Panc1 (cell line): ENCODE measurements at regions not wholly inside any gene's neighbourhood (a gene's known extent, or its start where the extent isn't known, plus 50 kb on each side); places are given as distances from the start of the nearest gene placed in this dataset.

Experiments used
- CTCF ChIP-seq: fragments of 450-650 bp; IDR thresholded peaks from 2 replicates; pipeline ENCODE4 v1.5.1; 2017; ENCODE audit warnings: mild to moderate bottlenecking
- POLR2AphosphoS5 ChIP-seq: IDR thresholded peaks from 2 replicates; pipeline ENCODE4 v1.6.1; 2012; ENCODE audit warnings: mild to moderate bottlenecking, low read depth, low read length, moderate library complexity
- TCF7L2 ChIP-seq: IDR thresholded peaks from 2 replicates; pipeline ENCODE4 v1.6.1; 2011; ENCODE audit warnings: mild to moderate bottlenecking, low read depth, low read length, inconsistent platforms
- TF ChIP-seq, protein P1 (sequence below), 2 experiments: IDR thresholded peaks; 2 replicates each; pipeline ENCODE4 v1.6.1; 2011 to 2012; ENCODE audit warnings: low read depth in 2 of 2, control low read depth in 1 of 2, low read length in 1 of 2, mild to moderate bottlenecking in 1 of 2, moderate library complexity in 1 of 2; ENCODE audit not compliant: insufficient read depth in 1 of 2

DNA sequence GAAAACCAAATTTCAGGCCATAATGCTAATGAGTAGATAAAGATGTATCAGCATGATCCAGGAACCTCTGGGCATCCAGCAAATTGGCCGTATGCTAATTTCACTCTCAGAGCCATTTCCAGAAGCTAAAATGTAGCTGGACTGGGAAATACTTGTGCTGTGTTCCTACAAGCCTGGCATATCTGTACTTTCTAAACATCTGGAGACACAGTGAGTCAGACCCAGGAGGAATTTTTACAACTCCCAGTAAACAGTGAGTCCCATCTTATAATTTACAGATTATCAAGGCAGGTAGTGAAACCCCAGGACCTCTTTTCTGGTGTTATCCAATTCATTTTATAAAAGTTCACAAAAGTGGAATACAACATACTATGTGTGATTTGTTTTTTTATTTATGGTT lies 683.0 kb upstream of the ADGRB3 start:
- TF ChIP-seq POLR2AphosphoS5 (no peak), TCF7L2 (no peak), CTCF (no peak)
- TF ChIP-seq, protein P1, sequence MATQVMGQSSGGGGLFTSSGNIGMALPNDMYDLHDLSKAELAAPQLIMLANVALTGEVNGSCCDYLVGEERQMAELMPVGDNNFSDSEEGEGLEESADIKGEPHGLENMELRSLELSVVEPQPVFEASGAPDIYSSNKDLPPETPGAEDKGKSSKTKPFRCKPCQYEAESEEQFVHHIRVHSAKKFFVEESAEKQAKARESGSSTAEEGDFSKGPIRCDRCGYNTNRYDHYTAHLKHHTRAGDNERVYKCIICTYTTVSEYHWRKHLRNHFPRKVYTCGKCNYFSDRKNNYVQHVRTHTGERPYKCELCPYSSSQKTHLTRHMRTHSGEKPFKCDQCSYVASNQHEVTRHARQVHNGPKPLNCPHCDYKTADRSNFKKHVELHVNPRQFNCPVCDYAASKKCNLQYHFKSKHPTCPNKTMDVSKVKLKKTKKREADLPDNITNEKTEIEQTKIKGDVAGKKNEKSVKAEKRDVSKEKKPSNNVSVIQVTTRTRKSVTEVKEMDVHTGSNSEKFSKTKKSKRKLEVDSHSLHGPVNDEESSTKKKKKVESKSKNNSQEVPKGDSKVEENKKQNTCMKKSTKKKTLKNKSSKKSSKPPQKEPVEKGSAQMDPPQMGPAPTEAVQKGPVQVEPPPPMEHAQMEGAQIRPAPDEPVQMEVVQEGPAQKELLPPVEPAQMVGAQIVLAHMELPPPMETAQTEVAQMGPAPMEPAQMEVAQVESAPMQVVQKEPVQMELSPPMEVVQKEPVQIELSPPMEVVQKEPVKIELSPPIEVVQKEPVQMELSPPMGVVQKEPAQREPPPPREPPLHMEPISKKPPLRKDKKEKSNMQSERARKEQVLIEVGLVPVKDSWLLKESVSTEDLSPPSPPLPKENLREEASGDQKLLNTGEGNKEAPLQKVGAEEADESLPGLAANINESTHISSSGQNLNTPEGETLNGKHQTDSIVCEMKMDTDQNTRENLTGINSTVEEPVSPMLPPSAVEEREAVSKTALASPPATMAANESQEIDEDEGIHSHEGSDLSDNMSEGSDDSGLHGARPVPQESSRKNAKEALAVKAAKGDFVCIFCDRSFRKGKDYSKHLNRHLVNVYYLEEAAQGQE (IDR thresholded peaks at IDR 0.05; ENCODE audit: insufficient read depth in 1 of 2, low read depth in 2 of 2, low read length in 1 of 2): no peak
